GM12878 (cell line): ENCODE measurements at regions not wholly inside any gene's neighbourhood (a gene's known extent, or its start where the extent isn't known, plus 50 kb on each side); places are given as distances from the start of the nearest gene placed in this dataset.
A peak's percentile ranks its signal among the peaks of the same experiment; 100 is the strongest.

ENCODE experiments used
- BCL11A ChIP-seq: IDR thresholded peaks from 2 replicates; pipeline ENCODE4 v1.6.1; 2011; ENCODE audit warnings: low read depth, low read length
- CBX3 ChIP-seq: fragments of 200-600 bp; sonication (generic); IDR thresholded peaks from 2 replicates; pipeline ENCODE4 v1.6.1; 2016; ENCODE audit warnings: low read depth, borderline replicate concordance
- EP300 ChIP-seq, 2 experiments: fragments of 150-350 bp in 1 of 2; IDR thresholded peaks; 2 replicates each; pipeline ENCODE4 v1.6.1; 2011 to 2012; ENCODE audit warnings: low read depth in 2 of 2, low read length in 2 of 2, borderline replicate concordance in 1 of 2, improper control_type of control experiment in 1 of 2, inconsistent platforms in 1 of 2; ENCODE audit not compliant: control insufficient read depth in 1 of 2
- IKZF1 ChIP-seq: fragments of 450-650 bp; conservative IDR thresholded peaks from 2 replicates; pipeline ENCODE4 v1.6.1; 2017; ENCODE audit warnings: antibody characterized with exemption, mild to moderate bottlenecking
- IKZF2 ChIP-seq, 2 experiments: fragments of 450-650 bp; IDR thresholded peaks; 2 replicates each; pipeline ENCODE4 v1.6.1; 2017; ENCODE audit warnings: mild to moderate bottlenecking in 2 of 2, moderate library complexity in 2 of 2
- MEF2A ChIP-seq: IDR thresholded peaks from 2 replicates; pipeline ENCODE4 v1.6.1; 2011; ENCODE audit warnings: low read depth, mild to moderate bottlenecking, low read length, moderate library complexity; ENCODE audit not compliant: insufficient read depth
- MLLT1 ChIP-seq: fragments of 450-650 bp; IDR thresholded peaks from 2 replicates; pipeline ENCODE4 v1.6.1; 2016; ENCODE audit warnings: mild to moderate bottlenecking
- PAX8 ChIP-seq: fragments of 450-650 bp; IDR thresholded peaks from 2 replicates; pipeline ENCODE4 v1.6.1; 2017; ENCODE audit warnings: mild to moderate bottlenecking, moderate library complexity
- PKNOX1 ChIP-seq: fragments of 450-650 bp; IDR thresholded peaks from 2 replicates; pipeline ENCODE4 v1.6.1; 2016; ENCODE audit warnings: mild to moderate bottlenecking
- POU2F2 ChIP-seq: IDR thresholded peaks from 3 replicates; pipeline ENCODE4 v1.6.1; 2011; ENCODE audit warnings: low read depth, mild to moderate bottlenecking, low read length, borderline replicate concordance
- SPI1 ChIP-seq: IDR thresholded peaks from 2 replicates; pipeline ENCODE4 v1.6.1; 2011; ENCODE audit warnings: low read depth, mild to moderate bottlenecking, low read length, moderate library complexity, borderline replicate concordance; ENCODE audit not compliant: insufficient read depth
- SUZ12 ChIP-seq: fragments of 200-600 bp; sonication (generic); IDR thresholded peaks from one replicate; pipeline ENCODE4 v1.6.1; 2018; ENCODE audit warnings: antibody characterized with exemption, mild to moderate bottlenecking; ENCODE audit not compliant: unreplicated experiment
- YY1 ChIP-seq: IDR thresholded peaks from 2 replicates; pipeline ENCODE4 v1.6.1; 2011; ENCODE audit warnings: low read depth, mild to moderate bottlenecking, low read length
- TF ChIP-seq, protein P1 (sequence below): fragments of 450-650 bp; IDR thresholded peaks from 2 replicates; pipeline ENCODE4 v1.6.1; 2018; ENCODE audit warnings: mild to moderate bottlenecking, low read depth, moderate library complexity; ENCODE audit not compliant: partially characterized antibody
- TF ChIP-seq, protein P2 (sequence below): fragments of 450-650 bp; IDR thresholded peaks from 2 replicates; pipeline ENCODE4 v1.6.1; 2017; ENCODE audit warnings: low read depth, mild to moderate bottlenecking, moderate library complexity
- TF ChIP-seq, protein P3 (sequence below): fragments of 450-650 bp; IDR thresholded peaks from 2 replicates; pipeline ENCODE4 v1.6.1; 2017; ENCODE audit warnings: mild to moderate bottlenecking, low read depth, inconsistent platforms; ENCODE audit not compliant: poor library complexity, severe bottlenecking

DNA sequence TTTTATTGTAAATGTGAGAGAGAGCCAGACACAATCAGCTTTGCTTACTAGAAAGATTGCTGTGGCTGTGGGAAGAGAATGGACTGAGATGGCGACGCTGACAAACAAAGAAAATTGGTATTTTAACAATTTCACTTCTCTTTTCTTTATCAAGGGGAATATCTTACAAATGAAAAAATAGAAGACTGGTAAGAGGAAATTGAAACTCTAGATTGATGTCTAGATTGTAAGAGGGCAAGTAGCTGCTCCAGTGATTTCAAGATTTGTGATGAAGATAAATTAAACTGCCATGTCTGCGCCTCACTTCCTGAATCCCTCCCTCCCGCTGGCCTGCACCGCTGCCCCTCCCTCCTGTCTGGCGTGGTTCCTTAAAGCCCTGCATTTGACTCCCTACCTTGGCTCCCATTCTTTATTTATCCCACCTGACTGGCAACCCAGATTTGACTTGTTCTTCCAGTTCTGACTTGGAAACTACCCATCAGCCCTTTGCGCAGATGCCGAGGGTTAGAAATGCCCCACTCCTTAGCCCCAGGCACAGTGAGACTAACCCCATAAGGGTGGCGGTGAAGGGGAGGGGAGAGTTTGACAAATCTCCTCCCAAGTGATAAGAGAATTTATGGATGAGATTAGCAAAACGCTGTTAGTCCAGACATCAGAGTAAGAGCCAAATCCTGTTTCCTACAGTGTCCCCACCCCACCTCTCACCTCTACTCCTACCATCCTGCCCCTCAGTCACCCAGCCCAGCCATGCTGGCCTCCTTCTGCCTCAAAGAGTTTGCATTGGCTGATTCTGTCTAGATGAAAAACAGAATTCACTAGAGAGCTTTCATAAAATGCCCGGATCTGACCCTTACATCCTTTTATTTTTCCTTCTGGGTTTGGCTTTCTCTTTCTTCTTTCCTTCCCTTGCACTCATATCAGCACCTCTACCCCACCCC lies 125.3 kb upstream of the ATF7IP start (continued):
- TF ChIP-seq, protein P1, sequence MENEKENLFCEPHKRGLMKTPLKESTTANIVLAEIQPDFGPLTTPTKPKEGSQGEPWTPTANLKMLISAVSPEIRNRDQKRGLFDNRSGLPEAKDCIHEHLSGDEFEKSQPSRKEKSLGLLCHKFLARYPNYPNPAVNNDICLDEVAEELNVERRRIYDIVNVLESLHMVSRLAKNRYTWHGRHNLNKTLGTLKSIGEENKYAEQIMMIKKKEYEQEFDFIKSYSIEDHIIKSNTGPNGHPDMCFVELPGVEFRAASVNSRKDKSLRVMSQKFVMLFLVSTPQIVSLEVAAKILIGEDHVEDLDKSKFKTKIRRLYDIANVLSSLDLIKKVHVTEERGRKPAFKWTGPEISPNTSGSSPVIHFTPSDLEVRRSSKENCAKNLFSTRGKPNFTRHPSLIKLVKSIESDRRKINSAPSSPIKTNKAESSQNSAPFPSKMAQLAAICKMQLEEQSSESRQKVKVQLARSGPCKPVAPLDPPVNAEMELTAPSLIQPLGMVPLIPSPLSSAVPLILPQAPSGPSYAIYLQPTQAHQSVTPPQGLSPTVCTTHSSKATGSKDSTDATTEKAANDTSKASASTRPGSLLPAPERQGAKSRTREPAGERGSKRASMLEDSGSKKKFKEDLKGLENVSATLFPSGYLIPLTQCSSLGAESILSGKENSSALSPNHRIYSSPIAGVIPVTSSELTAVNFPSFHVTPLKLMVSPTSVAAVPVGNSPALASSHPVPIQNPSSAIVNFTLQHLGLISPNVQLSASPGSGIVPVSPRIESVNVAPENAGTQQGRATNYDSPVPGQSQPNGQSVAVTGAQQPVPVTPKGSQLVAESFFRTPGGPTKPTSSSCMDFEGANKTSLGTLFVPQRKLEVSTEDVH = no peak
- TF ChIP-seq EP300 (IDR thresholded peaks at IDR 0.05; ENCODE audit: borderline replicate concordance in 1 of 2, control insufficient read depth in 1 of 2, low read depth in 2 of 2, low read length in 2 of 2) (peak in 1 of 2 experiments; percentile 41; a peak in 1 of 4 replicates), SPI1 (peak; percentile 79), IKZF1 (0 out of 2 replicates have a peak, but pooled peaks have one; percentile 19), CBX3 (no peak), IKZF2 (IDR thresholded peaks at IDR 0.05) (peak; percentile 54 to 57; a peak in 2 of 4 replicates), YY1 (peak; percentile 25; the same call in 1 of the 2 replicates), PAX8 (peak; percentile 5; the same call in 1 of the 2 replicates), MEF2A (0 out of 2 replicates have a peak, but pooled peaks have one; percentile 11), POU2F2 (0 out of 3 replicates have a peak, but pooled peaks have one; percentile 46), MLLT1 (0 out of 2 replicates have a peak, but pooled peaks have one; percentile 15), PKNOX1 (peak; percentile 63), SUZ12 (no peak), BCL11A (0 out of 2 replicates have a peak, but pooled peaks have one; percentile 8)
- TF ChIP-seq, protein P2, sequence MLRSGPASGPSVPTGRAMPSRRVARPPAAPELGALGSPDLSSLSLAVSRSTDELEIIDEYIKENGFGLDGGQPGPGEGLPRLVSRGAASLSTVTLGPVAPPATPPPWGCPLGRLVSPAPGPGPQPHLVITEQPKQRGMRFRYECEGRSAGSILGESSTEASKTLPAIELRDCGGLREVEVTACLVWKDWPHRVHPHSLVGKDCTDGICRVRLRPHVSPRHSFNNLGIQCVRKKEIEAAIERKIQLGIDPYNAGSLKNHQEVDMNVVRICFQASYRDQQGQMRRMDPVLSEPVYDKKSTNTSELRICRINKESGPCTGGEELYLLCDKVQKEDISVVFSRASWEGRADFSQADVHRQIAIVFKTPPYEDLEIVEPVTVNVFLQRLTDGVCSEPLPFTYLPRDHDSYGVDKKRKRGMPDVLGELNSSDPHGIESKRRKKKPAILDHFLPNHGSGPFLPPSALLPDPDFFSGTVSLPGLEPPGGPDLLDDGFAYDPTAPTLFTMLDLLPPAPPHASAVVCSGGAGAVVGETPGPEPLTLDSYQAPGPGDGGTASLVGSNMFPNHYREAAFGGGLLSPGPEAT = peak; percentile 78; the same call in 1 of the 2 replicates
- TF ChIP-seq, protein P3, sequence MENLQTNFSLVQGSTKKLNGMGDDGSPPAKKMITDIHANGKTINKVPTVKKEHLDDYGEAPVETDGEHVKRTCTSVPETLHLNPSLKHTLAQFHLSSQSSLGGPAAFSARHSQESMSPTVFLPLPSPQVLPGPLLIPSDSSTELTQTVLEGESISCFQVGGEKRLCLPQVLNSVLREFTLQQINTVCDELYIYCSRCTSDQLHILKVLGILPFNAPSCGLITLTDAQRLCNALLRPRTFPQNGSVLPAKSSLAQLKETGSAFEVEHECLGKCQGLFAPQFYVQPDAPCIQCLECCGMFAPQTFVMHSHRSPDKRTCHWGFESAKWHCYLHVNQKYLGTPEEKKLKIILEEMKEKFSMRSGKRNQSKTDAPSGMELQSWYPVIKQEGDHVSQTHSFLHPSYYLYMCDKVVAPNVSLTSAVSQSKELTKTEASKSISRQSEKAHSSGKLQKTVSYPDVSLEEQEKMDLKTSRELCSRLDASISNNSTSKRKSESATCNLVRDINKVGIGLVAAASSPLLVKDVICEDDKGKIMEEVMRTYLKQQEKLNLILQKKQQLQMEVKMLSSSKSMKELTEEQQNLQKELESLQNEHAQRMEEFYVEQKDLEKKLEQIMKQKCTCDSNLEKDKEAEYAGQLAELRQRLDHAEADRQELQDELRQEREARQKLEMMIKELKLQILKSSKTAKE = peak; percentile 79
